ENCODE measurements at regions not wholly inside any gene's neighbourhood (a gene's known extent, or its start where the extent isn't known, plus 50 kb on each side); places are given as distances from the start of the nearest gene placed in this dataset.

DNA sequence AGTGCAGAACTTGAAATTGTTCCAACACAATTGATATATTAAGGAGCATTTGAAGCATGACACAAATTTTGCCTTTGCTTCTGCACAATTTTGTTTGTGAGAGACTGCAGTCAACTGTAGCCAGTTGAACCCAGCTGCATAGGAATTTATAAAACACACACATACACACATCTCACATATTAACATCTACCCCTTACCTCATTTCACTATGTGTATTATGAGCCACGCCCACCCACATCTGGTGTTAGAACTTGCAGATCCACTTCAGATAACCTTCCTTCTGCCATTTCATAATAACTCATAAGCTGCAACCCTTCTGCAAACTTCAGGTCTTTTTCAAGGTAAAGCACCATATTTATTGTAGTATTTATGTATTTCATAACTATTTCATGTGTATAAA, 188.1 kb upstream of the WDFY3 start:
- no peak for DNase-seq (ENCODE audit: low read depth)
- H3K4me3 ChIP-seq (ENCODE audit: low read depth, low read length): no peak overlapping the region
- TF ChIP-seq, protein P1, sequence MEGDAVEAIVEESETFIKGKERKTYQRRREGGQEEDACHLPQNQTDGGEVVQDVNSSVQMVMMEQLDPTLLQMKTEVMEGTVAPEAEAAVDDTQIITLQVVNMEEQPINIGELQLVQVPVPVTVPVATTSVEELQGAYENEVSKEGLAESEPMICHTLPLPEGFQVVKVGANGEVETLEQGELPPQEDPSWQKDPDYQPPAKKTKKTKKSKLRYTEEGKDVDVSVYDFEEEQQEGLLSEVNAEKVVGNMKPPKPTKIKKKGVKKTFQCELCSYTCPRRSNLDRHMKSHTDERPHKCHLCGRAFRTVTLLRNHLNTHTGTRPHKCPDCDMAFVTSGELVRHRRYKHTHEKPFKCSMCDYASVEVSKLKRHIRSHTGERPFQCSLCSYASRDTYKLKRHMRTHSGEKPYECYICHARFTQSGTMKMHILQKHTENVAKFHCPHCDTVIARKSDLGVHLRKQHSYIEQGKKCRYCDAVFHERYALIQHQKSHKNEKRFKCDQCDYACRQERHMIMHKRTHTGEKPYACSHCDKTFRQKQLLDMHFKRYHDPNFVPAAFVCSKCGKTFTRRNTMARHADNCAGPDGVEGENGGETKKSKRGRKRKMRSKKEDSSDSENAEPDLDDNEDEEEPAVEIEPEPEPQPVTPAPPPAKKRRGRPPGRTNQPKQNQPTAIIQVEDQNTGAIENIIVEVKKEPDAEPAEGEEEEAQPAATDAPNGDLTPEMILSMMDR (IDR thresholded peaks at IDR 0.05; ENCODE audit: control insufficient read depth, extremely low read depth, insufficient read depth): no peak

DNA sequence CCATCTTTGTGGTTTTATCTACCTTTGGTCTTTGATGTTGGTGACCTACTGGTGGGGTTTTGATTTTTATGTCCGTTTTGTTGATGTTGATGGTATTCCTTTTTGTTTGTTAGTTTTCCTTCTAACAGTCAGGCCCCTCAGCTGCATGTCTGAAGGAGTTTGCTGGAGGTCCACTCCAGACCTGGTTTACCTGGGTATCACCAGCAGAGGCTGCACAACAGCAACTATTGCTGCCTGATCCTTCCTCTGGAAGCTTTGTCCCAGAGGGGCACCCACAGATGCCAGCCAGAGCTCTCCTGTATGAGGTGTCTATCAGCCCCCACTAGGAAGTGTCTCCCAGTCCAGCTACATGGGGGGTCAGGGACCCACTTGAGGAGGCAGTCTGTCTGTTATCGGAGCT, 199.3 kb upstream of the WDFY3 start:
- DNase-seq (ENCODE audit: low read depth): no peak
- no peak overlapping the region for H3K4me3 ChIP-seq (ENCODE audit: low read depth, low read length)
- TF ChIP-seq, protein P1 (IDR thresholded peaks at IDR 0.05; ENCODE audit: control insufficient read depth, extremely low read depth, insufficient read depth): no peak

DNA sequence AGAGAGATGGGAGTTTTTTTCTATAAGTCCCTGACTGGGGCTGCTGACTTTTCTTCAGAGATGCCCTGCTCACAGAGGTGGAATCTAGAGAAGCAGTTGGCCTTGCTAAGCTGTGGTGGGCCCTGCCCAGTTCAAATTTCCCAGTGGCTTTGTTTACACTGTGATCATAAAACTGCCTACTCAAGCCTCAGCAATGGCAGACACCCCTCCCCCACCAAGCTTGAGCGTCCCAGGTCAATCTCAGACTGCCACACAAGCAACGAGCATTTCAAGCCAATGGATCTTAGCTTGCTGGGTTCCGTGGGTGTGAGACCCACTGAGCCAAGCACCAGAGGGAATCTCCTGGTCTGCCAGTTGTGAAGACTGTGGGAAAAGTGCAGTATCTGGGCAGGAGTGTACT, 199.8 kb upstream of the WDFY3 start:
- TF ChIP-seq, protein P1 (IDR thresholded peaks at IDR 0.05; ENCODE audit: control insufficient read depth, extremely low read depth, insufficient read depth): no peak
- no peak overlapping the region for H3K4me3 ChIP-seq (ENCODE audit: low read depth, low read length)
- DNase-seq (ENCODE audit: low read depth): no peak

DNA sequence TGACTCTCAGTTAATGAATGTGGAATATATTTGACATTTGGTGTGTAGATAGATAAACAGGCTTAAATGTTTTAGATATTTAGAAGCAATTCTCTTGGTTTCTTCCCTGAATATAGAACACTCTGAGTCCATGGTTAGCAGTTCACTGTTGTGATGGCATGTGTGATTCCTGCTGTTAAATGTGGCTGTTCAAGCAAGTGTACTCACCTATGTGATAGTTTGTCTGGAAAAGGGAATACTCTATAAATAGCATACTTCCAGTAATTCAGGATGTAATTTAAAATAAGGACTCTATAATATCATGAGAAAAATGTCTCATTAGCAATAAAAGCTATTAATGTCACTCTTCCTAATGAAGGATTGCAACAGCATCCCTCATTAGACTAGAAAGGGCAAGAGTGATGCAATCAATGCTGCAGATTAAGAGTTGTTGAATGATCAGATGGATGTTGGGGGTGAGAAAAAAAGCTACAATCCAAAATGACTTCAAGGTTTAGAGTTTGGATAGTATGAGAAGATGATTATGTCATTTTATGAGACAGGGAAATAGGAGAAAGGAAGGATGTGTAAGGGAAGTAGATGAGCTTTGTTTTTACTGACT, 201.8 kb upstream of the WDFY3 start:
- no peak for DNase-seq (ENCODE audit: low read depth)
- TF ChIP-seq, protein P1 (IDR thresholded peaks at IDR 0.05; ENCODE audit: control insufficient read depth, extremely low read depth, insufficient read depth): no peak
- H3K4me3 ChIP-seq (ENCODE audit: low read depth, low read length): no peak overlapping the region

DNA sequence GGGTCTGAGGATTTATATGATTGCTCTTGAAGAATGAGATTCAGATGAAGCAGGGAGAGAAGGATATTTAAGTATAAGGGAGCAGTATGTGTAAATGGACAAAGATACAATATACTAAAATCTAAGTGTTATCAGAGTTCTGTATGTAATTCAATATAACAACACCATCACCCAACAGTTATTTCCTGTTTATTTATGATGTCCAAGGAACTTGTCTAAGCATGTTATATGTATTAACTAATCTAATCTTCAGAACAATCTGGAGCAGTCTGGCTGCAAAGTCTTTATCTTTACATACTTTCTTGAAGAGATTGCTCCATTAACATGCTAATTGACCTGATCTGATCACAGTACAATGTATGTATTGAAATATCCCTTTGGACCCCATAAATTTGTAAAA, 203.8 kb upstream of the WDFY3 start:
- TF ChIP-seq, protein P1 (IDR thresholded peaks at IDR 0.05; ENCODE audit: control insufficient read depth, extremely low read depth, insufficient read depth): no peak
- DNase-seq (ENCODE audit: low read depth): no peak
- H3K4me3 ChIP-seq (ENCODE audit: low read depth, low read length): no peak overlapping the region

DNA sequence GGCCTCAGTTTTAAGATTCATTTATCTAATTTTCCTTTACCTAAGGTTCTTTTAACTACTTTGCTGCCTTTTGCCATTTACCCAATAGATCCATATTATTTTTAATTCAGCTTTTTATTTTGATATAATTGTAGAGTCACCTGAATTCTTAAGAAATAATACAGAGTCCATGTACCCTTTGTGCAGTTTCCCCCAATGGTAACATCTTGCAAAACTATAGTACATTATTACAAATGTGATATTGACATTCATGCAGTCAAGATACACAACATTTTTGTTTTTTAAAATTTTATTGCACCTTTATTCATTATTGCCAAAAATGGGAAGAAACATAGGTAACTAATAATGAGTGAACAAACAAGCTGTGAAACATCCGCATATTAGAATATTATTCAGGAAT, 208.7 kb upstream of the WDFY3 start:
- TF ChIP-seq, protein P1 (IDR thresholded peaks at IDR 0.05; ENCODE audit: control insufficient read depth, extremely low read depth, insufficient read depth): no peak
- DNase-seq (ENCODE audit: low read depth): no peak
- no peak overlapping the region for H3K4me3 ChIP-seq (ENCODE audit: low read depth, low read length)

DNA sequence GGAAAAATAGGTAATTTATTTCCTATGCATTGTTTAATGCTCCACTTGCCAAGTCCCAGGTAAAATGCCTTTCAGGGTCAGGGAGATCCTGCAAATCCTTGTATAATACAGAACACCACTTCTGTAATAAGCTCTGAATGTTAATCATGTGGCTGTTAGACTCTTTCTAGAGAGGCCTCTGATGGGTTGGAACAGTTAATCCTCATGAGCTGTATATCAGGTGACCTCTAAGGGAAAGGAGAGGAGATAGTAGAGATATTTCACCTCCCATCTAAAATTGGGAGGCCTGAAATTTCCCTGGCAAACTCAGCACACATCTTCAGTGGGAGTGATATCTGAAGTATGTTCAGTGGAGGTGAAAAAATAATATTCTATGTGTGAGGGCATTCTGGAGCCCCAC, 210.6 kb upstream of the WDFY3 start:
- H3K4me3 ChIP-seq (ENCODE audit: low read depth, low read length): no peak overlapping the region
- TF ChIP-seq, protein P1 (IDR thresholded peaks at IDR 0.05; ENCODE audit: control insufficient read depth, extremely low read depth, insufficient read depth): no peak
- DNase-seq (ENCODE audit: low read depth): no peak

All from LNCaP clone FGC (cell line).